GM21619 (cell line): ENCODE measurements at regions not wholly inside any gene's neighbourhood (a gene's known extent, or its start where the extent isn't known, plus 50 kb on each side); places are given as distances from the start of the nearest gene placed in this dataset.

Experiments
- ATAC-seq: cut with Tn5 transposase; IDR thresholded peaks from one replicate; pipeline ENCODE4 v1.9.1; 2021; ENCODE audit not compliant: unreplicated experiment

GRCh38 chr1:232522189-232522588 lies 107.7 kb downstream of the SIPA1L2 start:
- no peak for ATAC-seq

- no peak for ATAC-seq
Measured at GRCh38 chr1:232521660-232522059, 108.3 kb downstream of the SIPA1L2 start.

- no peak for ATAC-seq
Measured at GRCh38 chr1:232519186-232519585, 110.7 kb downstream of the SIPA1L2 start.

DNA sequence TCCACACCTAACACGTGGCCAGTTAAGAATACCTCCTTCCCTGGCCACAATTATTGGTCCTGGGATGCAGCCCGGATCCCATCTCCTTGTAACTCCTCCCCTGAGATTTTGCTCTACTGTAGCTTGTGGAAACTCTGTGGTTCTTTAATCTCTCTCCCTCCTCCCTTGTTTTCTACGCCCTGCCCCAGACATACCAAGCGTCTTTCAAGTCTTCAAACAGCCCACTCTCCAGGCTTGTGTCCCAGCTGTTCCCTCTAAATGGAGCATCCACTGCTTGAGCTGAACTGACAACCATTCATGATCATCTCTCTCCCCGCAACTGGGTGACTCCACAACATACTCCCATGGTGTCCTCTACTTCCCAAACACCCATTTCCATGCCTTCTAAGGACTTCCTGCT lies 111.6 kb downstream of the SIPA1L2 start:
- ATAC-seq = no peak

GRCh38 chr1:232517204-232517603 lies 112.7 kb downstream of the SIPA1L2 start:
- no peak for ATAC-seq

DNA sequence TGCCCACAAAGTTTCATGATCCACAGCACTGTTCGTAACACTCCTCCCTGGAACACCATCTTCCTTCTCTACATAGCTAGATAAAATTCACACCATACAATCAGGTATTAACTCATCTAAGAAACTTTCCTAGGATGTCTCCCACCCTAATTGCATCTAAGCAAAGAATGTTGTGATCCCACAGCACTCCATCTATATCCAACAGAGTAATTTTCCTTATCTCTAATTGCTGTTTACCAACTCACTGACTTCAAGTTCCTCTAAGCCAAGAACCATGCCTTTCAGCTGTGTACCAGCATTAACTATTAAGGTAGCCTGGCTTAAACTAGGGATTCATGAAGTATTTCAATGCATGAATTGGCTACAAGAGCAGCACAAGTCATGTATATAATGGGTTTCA lies 114.2 kb downstream of the SIPA1L2 start:
- no peak for ATAC-seq

GRCh38 chr1:232512712-232513111 lies 117.2 kb downstream of the SIPA1L2 start:
- ATAC-seq = no peak

DNA sequence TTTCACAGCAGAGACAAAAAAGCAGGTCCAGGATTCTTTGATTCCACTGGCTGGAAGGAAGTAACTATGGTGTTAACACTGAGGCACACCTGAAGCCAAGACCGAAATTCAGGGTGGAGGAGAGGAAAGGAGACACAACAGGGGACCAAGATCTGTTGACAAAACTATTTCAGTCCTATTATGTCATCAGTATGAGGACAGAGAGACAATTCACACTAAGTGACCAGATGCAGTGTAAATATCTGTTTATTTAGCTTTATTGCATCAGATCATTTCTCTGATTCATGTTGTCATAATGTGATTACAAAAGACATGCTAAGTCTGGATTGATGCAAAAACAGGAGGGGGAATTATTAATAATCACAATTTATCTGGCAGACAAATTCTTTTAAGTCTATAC lies 118.8 kb downstream of the SIPA1L2 start:
- no peak for ATAC-seq

DNA sequence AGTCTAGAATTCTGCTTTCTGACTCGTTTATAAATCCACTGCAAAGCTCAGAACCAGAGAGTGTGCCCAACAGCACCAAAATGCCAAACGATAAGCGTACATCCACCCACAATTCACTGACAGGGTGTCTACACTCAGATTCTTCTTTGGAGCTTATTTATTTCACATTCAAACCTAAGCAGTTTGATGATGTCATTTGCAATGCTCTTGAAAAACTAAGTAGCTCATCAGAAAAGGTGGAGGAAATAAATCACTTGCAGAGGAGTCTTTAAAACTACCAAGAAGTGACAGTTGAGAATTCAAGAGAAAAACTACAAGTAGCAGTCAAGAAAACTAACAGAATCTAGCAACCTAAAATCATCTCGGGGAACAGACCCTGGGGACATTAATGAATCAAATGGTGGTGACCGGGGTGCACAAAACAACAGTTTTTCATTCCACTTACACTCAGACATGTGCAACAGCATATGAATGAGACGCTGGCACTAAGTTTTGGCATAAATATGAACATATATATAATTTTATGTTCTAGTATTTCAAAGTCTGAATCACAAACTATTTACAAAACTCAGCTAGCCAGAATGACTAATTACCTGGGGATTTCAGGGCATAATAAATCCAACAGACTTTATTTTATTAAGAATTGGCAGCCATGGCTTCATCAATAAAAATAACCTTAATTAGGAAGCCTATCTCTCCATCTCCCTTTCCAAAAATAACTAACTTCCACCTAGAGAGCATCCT lies 119.4 kb downstream of the SIPA1L2 start:
- ATAC-seq = no peak

DNA sequence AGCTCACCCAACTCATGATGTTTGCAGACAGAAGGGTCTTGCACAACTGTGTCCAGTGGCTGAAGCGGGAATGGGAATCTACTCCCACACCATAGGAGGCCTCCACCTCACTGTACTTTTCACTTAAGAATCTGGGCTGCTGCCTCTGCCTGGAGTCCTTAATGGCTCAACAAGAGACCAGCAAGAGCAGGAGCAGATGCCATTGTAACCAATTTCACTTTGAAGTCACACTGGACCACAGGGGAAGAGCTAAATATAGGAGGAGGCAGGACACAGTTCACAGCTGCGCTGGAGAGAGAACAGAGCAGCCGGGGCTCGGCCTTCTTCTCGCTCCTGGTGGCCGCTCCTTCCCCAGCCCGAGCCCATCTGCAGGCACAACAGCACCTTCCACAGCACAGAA lies 120.4 kb downstream of the SIPA1L2 start:
- no peak for ATAC-seq

DNA sequence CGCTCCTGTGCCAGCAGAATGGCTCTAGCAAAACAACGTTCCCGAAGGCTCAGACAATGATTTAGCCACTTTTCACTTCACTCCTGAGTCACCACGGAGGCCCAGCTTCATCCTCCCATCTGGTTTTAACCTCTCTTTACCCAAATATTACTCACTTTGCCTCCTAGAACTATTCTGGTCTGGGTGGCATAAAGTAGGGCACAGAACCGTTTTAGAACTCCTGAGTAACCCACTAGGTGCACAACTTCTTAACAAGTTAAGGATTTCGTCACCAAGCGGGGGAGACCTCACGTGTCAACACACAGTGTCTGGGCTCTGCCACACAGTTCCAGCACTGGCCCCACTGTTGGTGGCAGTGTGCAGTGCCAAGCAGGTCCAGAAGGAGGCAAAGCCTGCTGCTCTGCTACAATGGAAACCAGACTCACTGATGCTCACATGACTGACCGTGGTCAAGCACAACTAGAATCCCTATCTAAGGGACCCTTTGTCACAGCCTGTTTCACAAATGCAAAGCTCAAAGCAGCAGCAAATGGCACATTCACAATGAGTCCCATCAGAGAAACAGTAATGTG lies 121.7 kb downstream of the SIPA1L2 start:
- ATAC-seq = no peak

DNA sequence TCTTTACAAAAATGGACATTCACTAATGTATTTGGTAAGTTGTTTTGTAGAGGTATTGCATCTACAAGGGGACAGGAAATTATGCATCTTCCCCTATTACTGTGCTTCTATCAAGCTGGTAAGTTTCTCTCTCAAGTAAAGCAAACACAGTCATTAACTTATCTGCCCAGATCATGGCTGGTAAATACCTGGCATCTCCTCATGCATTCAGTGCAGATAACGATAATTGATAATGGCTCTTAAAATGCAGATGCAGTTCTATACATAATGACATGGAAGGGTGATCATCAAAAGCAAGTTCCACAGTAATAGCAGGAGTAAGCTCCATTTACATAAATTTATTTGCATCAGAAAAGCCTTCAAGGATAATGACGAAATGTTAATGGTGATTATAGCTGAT lies 122.4 kb downstream of the SIPA1L2 start:
- no peak for ATAC-seq

- no peak for ATAC-seq
Measured at GRCh38 chr1:232505884-232506283, 124.0 kb downstream of the SIPA1L2 start.

- no peak for ATAC-seq
Measured at GRCh38 chr1:232504651-232505050, 125.3 kb downstream of the SIPA1L2 start.

GRCh38 chr1:232503497-232503896 lies 126.4 kb downstream of the SIPA1L2 start:
- ATAC-seq = no peak

- ATAC-seq = no peak
Measured at GRCh38 chr1:232501854-232502253, 128.1 kb downstream of the SIPA1L2 start.

DNA sequence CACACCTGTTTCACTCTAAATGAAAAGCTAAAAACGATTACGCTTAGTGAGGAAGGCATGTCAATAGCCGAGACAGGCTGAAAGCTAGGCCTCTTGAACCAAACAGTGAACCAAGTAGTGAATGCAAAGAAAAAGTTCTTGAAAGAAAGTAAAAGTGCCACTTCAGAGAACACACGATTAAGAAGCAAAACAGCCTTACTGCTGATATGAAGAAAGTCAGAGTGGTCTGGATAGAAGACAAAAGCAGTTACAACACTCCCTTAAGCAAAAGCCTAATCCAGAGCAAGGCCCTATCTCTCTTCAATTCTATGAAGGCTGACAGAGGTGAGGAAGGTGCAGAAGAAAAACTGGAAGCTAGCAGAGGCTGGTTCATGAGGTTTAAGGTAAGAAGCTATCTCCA lies 130.7 kb downstream of the SIPA1L2 start:
- ATAC-seq = no peak

DNA sequence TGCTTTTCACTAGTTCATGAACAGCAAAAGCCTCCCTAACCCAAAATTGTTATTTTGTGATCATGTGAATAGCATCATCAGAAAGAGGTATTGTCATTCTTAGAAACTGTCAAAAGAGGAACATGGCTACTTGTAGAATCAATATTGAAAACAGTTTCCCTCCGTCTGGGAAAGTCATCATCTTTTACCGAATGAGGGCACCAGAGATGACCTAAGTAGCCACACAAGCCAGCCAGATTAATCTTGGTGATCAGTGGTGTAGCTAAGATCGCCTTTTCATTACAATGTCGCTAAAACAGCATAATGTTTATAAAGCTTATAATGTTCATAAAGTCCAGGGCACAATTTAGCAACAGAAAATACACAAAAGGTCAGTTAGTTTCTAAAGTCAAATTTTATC lies 136.1 kb downstream of the SIPA1L2 start:
- no peak for ATAC-seq

DNA sequence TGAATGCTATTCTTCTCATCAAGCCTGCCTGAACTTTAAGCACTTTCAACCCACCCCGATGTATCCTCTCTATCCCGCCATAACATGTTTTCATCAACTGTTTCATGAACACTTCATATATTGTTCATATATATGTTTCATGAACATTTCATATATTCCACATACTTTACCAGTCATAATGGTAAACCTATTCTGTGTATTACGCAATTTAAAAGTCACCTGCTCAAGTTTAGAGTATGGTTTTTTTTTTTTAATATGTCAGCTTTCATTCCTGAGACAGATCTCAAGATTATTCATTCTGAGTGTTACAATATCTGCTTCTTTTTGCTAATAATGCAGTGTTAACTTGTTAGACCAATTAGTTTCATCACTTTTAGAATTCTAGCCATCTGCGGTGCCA lies 140.7 kb downstream of the SIPA1L2 start:
- ATAC-seq = no peak

- ATAC-seq = no peak
Measured at GRCh38 chr1:232487236-232487635, 142.7 kb downstream of the SIPA1L2 start.

GRCh38 chr1:232486454-232487207 lies 143.3 kb downstream of the SIPA1L2 start:
- no peak for ATAC-seq

DNA sequence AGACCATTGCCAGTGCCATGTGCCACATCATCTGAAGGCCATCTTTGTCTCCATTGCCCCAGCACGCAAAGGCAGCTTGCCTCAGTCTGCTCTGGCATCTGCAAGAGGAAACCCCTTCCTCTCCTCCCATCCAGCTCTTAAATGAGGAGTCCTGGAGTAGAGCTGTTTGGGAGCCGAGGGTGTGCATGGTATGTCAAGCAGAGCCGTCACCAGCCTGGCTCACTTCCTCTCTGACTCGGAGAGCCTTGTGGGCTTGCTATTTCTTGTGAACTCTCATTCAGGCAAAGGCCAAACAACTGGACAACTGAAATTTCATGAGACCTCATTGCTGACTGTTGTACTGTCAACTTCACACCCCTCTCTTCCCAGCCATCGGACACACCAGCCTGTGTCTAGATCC lies 143.9 kb downstream of the SIPA1L2 start:
- no peak for ATAC-seq
